Esophagus (tissue), 2 donors: ENCODE measurements at regions not wholly inside any gene's neighbourhood (a gene's known extent, or its start where the extent isn't known, plus 50 kb on each side); places are given as distances from the start of the nearest gene placed in this dataset.

ENCODE experiments used
- H3K27ac ChIP-seq, 2 donors: one replicate each; pipeline ENCODE4 v1.5.1; 2013; ENCODE audit warnings: low read depth in 2 of 2, mild to moderate bottlenecking in 2 of 2, inconsistent platforms in 1 of 2, low read length in 1 of 2, moderate library complexity in 1 of 2
- H3K27me3 ChIP-seq, 2 donors: one replicate each; pipeline ENCODE4 v1.6.1; 2013; ENCODE audit warnings: low read length in 2 of 2, control low read depth in 1 of 2, mild to moderate bottlenecking in 1 of 2; ENCODE audit not compliant: insufficient read depth in 2 of 2, control insufficient read depth in 1 of 2
- H3K36me3 ChIP-seq, 2 donors: one replicate each; pipeline ENCODE4 v1.6.1; 2013; ENCODE audit warnings: low read length in 1 of 2; ENCODE audit not compliant: control insufficient read depth in 2 of 2, insufficient read depth in 2 of 2
- H3K4me1 ChIP-seq, 2 donors: one replicate each; pipeline ENCODE4 v1.6.1; 2013; ENCODE audit warnings: low read length in 1 of 2; ENCODE audit not compliant: control insufficient read depth in 2 of 2, insufficient read depth in 2 of 2
- H3K4me3 ChIP-seq, 2 donors: one replicate each; pipeline ENCODE4 v1.5.1; 2013; ENCODE audit warnings: low read length in 2 of 2, mild to moderate bottlenecking in 2 of 2, low read depth in 1 of 2, moderate library complexity in 1 of 2
- H3K9me3 ChIP-seq, 2 donors: one replicate each; pipeline ENCODE4 v1.6.1; 2013; ENCODE audit warnings: mild to moderate bottlenecking in 2 of 2, low read depth in 1 of 2, low read length in 1 of 2, moderate library complexity in 1 of 2; ENCODE audit not compliant: control insufficient read depth in 2 of 2, insufficient read depth in 1 of 2
- WGBS, 2 donors: extraction: QIAGEN DNeasy Blood & Tissue Kit; methylation state at CpG; one replicate each; pipeline ENCODE4 v1.1.7; 2013; 5-methylcytosine and 5-hydroxymethylcytosine counted together
- donor health status: healthy with polysubstance abuse.
- donor health status: Bipolar disorder and iron deficiency.

GRCh38 chr6:113375950-113376846 lies 480.9 kb upstream of the MARCKS start:
- Histone ChIP-seq H3K4me3 (no peak overlapping the region), H3K4me1 (peaks cover 3 to 4% of the 10 kb centered on the region in 2 donors), H3K9me3 (no peaks in the 10 kb centered on the region), H3K27me3 (no peaks in the 10 kb centered on the region), H3K27ac (peak overlapping the region in 1 of 2 donors; percentile 21), H3K36me3 (no peaks in the 10 kb centered on the region)
- 45 to 61% methylated on average over 7 of the region's 7 CpGs for WGBS, 2 donors

GRCh38 chr6:113376847-113377165 lies 480.3 kb upstream of the MARCKS start:
- peaks cover 3 to 4% of the 10 kb centered on the region in 2 donors for H3K4me1 ChIP-seq
- WGBS, 2 donors: 48 to 58% methylated on average over 1 of the region's 1 CpG
- no peak overlapping the region for H3K27ac ChIP-seq
- H3K36me3 ChIP-seq: no peaks in the 10 kb centered on the region
- no peak overlapping the region for H3K4me3 ChIP-seq
- H3K27me3 ChIP-seq: no peaks in the 10 kb centered on the region
- H3K9me3 ChIP-seq: no peaks in the 10 kb centered on the region

- Histone ChIP-seq H3K4me1 (peaks cover 3 to 4% of the 10 kb centered on the region in 2 donors), H3K27ac (no peak overlapping the region), H3K9me3 (no peaks in the 10 kb centered on the region), H3K36me3 (no peaks in the 10 kb centered on the region), H3K27me3 (no peaks in the 10 kb centered on the region), H3K4me3 (no peak overlapping the region)
- WGBS, 2 donors: 84 to 90% methylated on average over 4 of the region's 4 CpGs
Observed at GRCh38 chr6:113377362-113377942, 479.7 kb upstream of the MARCKS start.

GRCh38 chr6:113380591-113380990 lies 476.6 kb upstream of the MARCKS start:
- Histone ChIP-seq H3K36me3 (no peaks in the 10 kb centered on the region), H3K4me1 (peaks cover 3 to 4% of the 10 kb centered on the region in 2 donors), H3K4me3 (no peak overlapping the region), H3K27me3 (no peaks in the 10 kb centered on the region), H3K27ac (no peak overlapping the region), H3K9me3 (no peaks in the 10 kb centered on the region)
- 60 to 70% methylated on average over 3 of the region's 3 CpGs for WGBS, 2 donors

- Histone ChIP-seq H3K9me3 (no peaks in the 10 kb centered on the region), H3K36me3 (no peaks in the 10 kb centered on the region), H3K4me1 (no peaks in the 10 kb centered on the region), H3K4me3 (no peak overlapping the region), H3K27me3 (no peaks in the 10 kb centered on the region), H3K27ac (no peak overlapping the region)
Observed at GRCh38 chr6:113381232-113381631, 475.9 kb upstream of the MARCKS start.

GRCh38 chr6:113381959-113382358 lies 475.2 kb upstream of the MARCKS start:
- Histone ChIP-seq H3K4me3 (no peak overlapping the region), H3K36me3 (no peaks in the 10 kb centered on the region), H3K4me1 (no peaks in the 10 kb centered on the region), H3K9me3 (no peaks in the 10 kb centered on the region), H3K27me3 (no peaks in the 10 kb centered on the region), H3K27ac (no peak overlapping the region)
- WGBS, 2 donors: 14 to 39% methylated on average over 2 of the region's 2 CpGs

- H3K27ac ChIP-seq: no peak overlapping the region
- no peaks in the 10 kb centered on the region for H3K36me3 ChIP-seq
- no peak overlapping the region for H3K4me3 ChIP-seq
- H3K9me3 ChIP-seq: no peaks in the 10 kb centered on the region
- no peaks in the 10 kb centered on the region for H3K4me1 ChIP-seq
- no peaks in the 10 kb centered on the region for H3K27me3 ChIP-seq
- WGBS, 2 donors: 79 to 93% methylated on average over 2 of the region's 2 CpGs
Observed at GRCh38 chr6:113383701-113384100, 473.4 kb upstream of the MARCKS start.

- 70 to 76% methylated on average over 2 of the region's 2 CpGs for WGBS, 2 donors
Observed at GRCh38 chr6:113385020-113385431, 472.1 kb upstream of the MARCKS start.

GRCh38 chr6:113388996-113389395 lies 468.1 kb upstream of the MARCKS start:
- no peaks in the 10 kb centered on the region for H3K27me3 ChIP-seq
- no peaks in the 10 kb centered on the region for H3K4me1 ChIP-seq
- H3K36me3 ChIP-seq: no peaks in the 10 kb centered on the region
- no peak overlapping the region for H3K4me3 ChIP-seq
- no peaks in the 10 kb centered on the region for H3K9me3 ChIP-seq
- 76 to 87% methylated on average over 2 of the region's 2 CpGs for WGBS, 2 donors
- H3K27ac ChIP-seq: no peak overlapping the region

More at GRCh38 chr6:113385020-113385431, 472.1 kb upstream of the MARCKS start:
- Histone ChIP-seq H3K27me3 (no peaks in the 10 kb centered on the region), H3K27ac (no peak overlapping the region), H3K9me3 (no peaks in the 10 kb centered on the region), H3K4me1 (no peaks in the 10 kb centered on the region), H3K4me3 (no peak overlapping the region), H3K36me3 (no peaks in the 10 kb centered on the region)
